Effector memory CD8-positive, alpha-beta T cell (primary cell): ENCODE measurements at regions not wholly inside any gene's neighbourhood (a gene's known extent, or its start where the extent isn't known, plus 50 kb on each side); places are given as distances from the start of the nearest gene placed in this dataset.

ENCODE experiments used
- ATAC-seq: fragments of 150-1000 bp; cut with Tn5 transposase; replicated peaks from 2 replicates; pipeline ENCODE4 v1.10.0; 2021; ENCODE audit warnings: mild to moderate bottlenecking, moderate library complexity
- DNase-seq, 3 experiments: peaks; one replicate each; pipeline ENCODE4 v3.0.0; 2021
- H3K27ac Mint-ChIP-seq, 2 donors: one replicate each; pipeline ENCODE4 v1.8.0; 2022; ENCODE audit warnings: mild to moderate bottlenecking in 2 of 2, mixed read lengths in 2 of 2, moderate library complexity in 2 of 2
- H3K27me3 Mint-ChIP-seq, 2 donors: one replicate each; pipeline ENCODE4 v1.8.0; 2022; ENCODE audit warnings: mixed read lengths in 2 of 2
- H3K36me3 Mint-ChIP-seq: one replicate; pipeline ENCODE4 v1.8.0; 2022; ENCODE audit warnings: mild to moderate bottlenecking, moderate library complexity, mixed read lengths; ENCODE audit not compliant: insufficient read depth
- H3K4me1 Mint-ChIP-seq, 2 donors: one replicate each; pipeline ENCODE4 v1.8.0; 2022; ENCODE audit warnings: low read depth in 2 of 2, mixed read lengths in 2 of 2
- H3K4me3 Mint-ChIP-seq, 2 donors: one replicate each; pipeline ENCODE4 v1.8.0; 2022; ENCODE audit warnings: mild to moderate bottlenecking in 2 of 2, mixed read lengths in 2 of 2, moderate library complexity in 2 of 2
- H3K9me3 Mint-ChIP-seq, 2 donors: one replicate each; pipeline ENCODE4 v1.8.0; 2022; ENCODE audit warnings: mixed read lengths in 2 of 2

DNA sequence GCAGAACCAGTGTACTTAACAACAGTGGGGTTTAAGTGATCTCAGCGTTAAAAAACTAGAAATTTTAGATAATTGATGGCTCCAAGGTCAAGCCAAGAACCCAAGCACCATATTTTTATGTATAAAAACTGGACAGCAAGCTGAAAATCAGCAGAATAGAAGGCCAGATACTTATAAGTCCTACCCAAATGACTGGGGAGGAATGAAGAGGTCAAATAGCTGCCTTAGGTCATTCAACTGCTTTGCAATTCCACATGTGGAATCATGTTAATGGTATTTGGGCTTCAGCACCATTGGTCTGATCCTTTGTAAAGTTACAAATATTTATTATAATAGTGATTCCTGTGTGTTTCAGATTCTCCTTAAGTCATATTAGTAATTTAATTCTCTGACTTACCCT is 108.4 kb downstream of the FAT3 start:
- Mint-ChIP-seq H3K9me3 (peaks cover 0 to 5% of the 10 kb centered on the region in 2 donors), H3K4me1 (no peaks in the 10 kb centered on the region), H3K36me3 (no peaks in the 10 kb centered on the region), H3K4me3 (no peak overlapping the region), H3K27ac (no peak overlapping the region), H3K27me3 (no peaks in the 10 kb centered on the region)
- DNase-seq (no peak), ATAC-seq (no peak)

DNA sequence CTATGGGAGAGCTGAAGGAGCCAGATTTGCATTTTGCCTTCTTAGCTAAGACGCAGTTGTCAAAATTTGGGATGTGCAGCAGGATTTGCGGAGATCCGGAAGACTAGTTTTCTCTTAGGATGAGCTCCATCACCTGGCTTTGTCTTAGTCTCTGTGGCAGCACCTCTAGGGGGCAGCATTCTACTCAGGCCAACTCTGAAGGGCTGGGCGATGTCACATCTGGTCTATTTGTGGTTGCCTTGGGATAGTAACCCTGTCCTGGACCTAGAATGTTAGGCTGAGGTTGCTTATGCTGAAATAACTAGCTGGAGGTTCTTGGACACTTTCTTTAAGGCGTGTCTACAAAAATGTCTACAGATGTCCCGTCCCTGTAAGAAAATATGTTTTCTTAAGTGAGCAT is 116.2 kb downstream of the FAT3 start:
- H3K9me3 Mint-ChIP-seq = peaks cover 7 to 9% of the 10 kb centered on the region in 2 donors
- H3K36me3 Mint-ChIP-seq = no peaks in the 10 kb centered on the region

DNA sequence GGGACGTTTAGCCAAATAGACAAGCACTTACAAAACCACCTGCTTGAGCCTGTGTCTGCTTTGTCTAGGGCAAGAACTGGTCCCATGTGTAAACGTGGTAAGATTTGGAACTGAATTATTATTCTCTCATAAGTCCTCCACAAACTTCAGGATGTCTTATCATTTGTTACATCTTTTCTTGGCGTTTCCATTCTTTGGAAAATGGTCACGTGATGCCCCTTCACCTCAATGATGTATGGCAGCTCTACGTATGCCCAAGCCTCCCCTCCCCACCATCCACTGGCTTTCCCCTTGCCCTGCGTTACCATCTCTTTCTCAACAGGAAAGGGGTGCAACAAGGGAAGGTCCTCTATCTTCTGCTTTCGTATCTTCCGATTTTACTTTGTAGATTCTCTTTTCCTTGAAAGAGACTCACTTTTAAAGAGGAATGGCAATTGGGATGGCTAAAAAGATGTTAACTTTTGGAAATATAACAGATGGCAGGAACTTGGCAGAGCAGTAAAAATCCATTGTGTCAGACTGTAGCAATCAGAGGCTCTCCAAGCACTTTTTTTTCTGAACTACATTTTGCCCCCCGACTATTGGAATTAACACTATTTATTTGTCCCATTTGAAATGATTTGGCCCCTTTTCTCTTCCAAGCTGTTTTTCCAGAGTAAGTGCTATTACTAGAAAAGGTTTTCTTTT is 117.6 kb downstream of the FAT3 start:
- H3K4me3 Mint-ChIP-seq = no peak overlapping the region
- no peaks in the 10 kb centered on the region for H3K27me3 Mint-ChIP-seq
- H3K27ac Mint-ChIP-seq = no peak overlapping the region
- DNase-seq = no peak
- ATAC-seq = no peak
- peaks cover 7 to 9% of the 10 kb centered on the region in 2 donors for H3K9me3 Mint-ChIP-seq
- no peaks in the 10 kb centered on the region for H3K4me1 Mint-ChIP-seq
- H3K36me3 Mint-ChIP-seq = no peaks in the 10 kb centered on the region

More for the DNA sequence above, 116.2 kb downstream of the FAT3 start:
- H3K4me1 Mint-ChIP-seq = no peaks in the 10 kb centered on the region
- H3K27me3 Mint-ChIP-seq = no peaks in the 10 kb centered on the region
- H3K4me3 Mint-ChIP-seq = no peak overlapping the region
- no peak overlapping the region for H3K27ac Mint-ChIP-seq
- ATAC-seq (no peak), DNase-seq (no peak)

DNA sequence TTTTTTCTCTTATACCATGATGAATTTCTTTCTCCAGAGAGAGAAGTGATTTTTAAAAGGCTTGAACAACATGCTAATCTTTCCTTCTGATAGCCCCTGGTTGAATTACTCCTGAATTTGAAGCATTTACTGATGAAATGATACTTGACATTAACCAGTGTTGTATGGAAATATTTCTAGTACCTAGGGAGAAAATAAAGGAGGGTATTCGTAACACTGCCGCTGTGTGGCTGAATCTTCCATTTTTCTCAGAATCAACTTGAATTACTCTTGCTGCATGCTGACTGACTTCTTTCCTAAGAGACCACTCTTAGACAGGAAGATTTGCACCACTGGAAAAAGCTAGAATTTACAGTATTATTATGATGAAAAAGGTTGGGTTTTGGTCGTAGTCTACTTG is 118.3 kb downstream of the FAT3 start:
- no peak for ATAC-seq
- H3K36me3 Mint-ChIP-seq = no peaks in the 10 kb centered on the region
- no peak overlapping the region for H3K4me3 Mint-ChIP-seq

DNA sequence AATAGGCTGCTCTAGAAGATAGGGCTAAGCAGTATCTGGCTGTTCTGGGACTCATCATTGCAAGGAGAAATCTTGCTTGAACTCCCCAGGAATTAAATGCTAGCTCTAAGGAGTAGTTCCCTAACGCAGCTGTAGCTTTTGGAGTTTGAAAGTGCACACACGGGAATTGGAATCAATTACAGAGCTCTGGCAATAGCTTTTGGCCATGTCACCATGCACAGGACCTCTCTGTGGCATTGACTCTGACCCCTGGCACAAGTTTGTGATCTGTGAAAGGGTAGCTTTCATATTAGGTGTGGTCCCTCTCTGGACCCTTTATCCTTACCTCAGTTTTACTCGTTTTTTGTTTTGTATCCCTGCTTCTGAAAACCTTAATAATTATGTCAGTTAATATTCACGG is 121.6 kb downstream of the FAT3 start:
- no peak for ATAC-seq
- Mint-ChIP-seq H3K27me3 (no peaks in the 10 kb centered on the region), H3K27ac (no peak overlapping the region), H3K4me3 (no peak overlapping the region), H3K4me1 (no peaks in the 10 kb centered on the region), H3K36me3 (no peaks in the 10 kb centered on the region), H3K9me3 (peaks cover 0 to 1% of the 10 kb centered on the region in 2 donors)
- DNase-seq = no peak

More for the DNA sequence above, 118.3 kb downstream of the FAT3 start:
- DNase-seq = no peak
- Mint-ChIP-seq H3K27ac (no peak overlapping the region), H3K27me3 (no peaks in the 10 kb centered on the region), H3K4me1 (no peaks in the 10 kb centered on the region), H3K9me3 (peaks cover 7 to 9% of the 10 kb centered on the region in 2 donors)

DNA sequence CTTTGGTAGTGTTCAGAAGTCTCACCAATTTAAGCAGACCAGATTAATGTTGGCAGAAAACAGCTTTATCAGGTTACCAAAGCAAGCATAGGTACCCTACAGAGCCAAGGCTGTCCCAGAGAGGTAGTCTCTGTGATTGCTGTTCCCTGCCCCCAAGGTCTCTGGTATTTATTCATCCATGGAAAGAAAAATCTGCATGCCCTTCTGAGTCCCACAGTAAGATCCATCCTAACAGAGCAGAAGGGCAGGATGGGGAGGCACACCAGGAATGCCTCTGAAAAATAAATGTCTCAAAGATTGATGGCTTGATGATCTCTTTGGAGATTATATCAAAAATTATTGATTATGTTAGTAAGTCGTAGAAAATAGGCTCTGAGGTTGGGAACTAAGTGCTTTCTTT is 122.8 kb downstream of the FAT3 start:
- no peak for DNase-seq
- Mint-ChIP-seq H3K4me3 (no peak overlapping the region), H3K27ac (no peak overlapping the region), H3K9me3 (peaks cover under 1 to 5% of the 10 kb centered on the region in 2 donors), H3K27me3 (no peaks in the 10 kb centered on the region), H3K4me1 (no peaks in the 10 kb centered on the region), H3K36me3 (no peaks in the 10 kb centered on the region)
- no peak for ATAC-seq

DNA sequence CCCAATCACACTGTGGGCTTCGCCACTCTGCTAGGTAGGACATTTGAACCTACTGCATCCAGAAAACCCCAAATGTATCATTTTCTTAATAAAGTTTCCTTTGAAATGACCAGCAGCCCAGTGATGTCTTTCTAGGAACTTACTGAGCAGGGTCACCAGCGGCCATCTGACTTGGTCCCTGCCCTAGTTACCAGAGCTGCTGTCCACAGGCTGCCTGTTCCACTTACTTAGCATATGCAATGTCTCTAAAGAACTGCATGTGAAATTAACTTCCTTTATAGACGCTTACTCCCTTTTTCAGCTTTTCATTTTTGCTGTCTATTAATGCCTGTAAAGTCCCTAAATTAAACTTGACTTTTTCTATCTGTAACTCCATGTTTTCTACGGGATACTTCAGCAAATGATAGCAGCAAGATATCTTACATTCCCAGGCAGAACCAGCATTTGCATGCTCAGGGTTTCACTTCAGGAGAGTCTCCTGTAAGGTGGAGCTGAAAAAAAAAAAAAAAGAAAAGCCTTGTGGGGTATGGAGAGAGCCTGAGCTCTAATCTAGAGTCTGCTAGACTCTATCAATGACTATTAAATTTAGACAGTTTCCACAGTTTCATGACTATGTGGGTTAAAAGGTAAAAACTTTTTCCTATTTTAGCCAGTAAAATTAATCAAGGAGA is 125.0 kb downstream of the FAT3 start:
- H3K4me1 Mint-ChIP-seq = no peaks in the 10 kb centered on the region
- H3K27me3 Mint-ChIP-seq = no peaks in the 10 kb centered on the region

DNA sequence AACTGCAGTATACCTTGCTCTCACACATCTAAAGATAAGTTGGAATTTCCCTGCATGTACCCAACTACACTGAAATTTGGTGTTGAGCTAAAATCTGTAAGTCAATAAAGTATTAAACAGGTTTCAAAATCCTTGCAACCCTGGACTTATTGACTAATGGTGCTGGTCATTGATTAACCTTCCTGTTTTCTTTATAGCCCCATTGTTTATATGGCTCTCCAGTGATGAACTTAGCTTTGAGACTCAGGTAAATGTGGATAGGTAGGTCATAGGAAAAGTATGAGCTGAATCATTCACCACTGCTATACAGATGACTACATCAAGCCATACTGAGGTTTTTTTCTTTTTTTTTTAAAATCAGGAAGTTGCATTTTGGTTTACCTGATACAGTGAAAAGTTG is 132.7 kb downstream of the FAT3 start:
- Mint-ChIP-seq H3K27me3 (no peaks in the 10 kb centered on the region), H3K4me1 (no peaks in the 10 kb centered on the region), H3K36me3 (no peaks in the 10 kb centered on the region), H3K4me3 (no peak overlapping the region), H3K9me3 (peaks cover 3 to 12% of the 10 kb centered on the region in 2 donors), H3K27ac (no peak overlapping the region)
- DNase-seq (no peak), ATAC-seq (no peak)

More for the DNA sequence above, 125.0 kb downstream of the FAT3 start:
- no peak for ATAC-seq
- H3K9me3 Mint-ChIP-seq = peaks cover 5 to 12% of the 10 kb centered on the region in 2 donors
- no peaks in the 10 kb centered on the region for H3K36me3 Mint-ChIP-seq
- no peak overlapping the region for H3K27ac Mint-ChIP-seq
- H3K4me3 Mint-ChIP-seq = no peak overlapping the region
- no peak for DNase-seq

DNA sequence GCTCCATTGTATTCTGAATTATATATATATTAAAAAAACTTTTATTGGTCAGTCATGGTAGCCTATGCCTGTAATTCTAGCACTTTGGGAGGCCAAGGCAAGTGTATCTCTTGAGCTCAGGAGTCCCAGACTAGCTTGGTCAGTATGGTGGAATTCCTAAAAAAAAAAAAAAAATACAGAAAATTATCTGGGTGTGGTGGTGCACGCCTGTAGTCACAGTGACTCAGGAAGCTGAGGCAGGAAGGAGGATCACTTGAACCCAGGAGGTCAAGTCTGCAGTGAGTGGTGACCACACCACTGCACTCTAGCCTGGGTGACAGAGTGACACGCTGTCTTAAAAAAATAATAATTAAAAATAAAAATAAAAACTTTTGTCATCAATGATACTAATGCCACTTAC is 133.2 kb downstream of the FAT3 start:
- Mint-ChIP-seq H3K4me1 (no peaks in the 10 kb centered on the region), H3K27me3 (no peaks in the 10 kb centered on the region), H3K36me3 (no peaks in the 10 kb centered on the region), H3K9me3 (peaks cover 2 to 7% of the 10 kb centered on the region in 2 donors), H3K27ac (no peak overlapping the region), H3K4me3 (no peak overlapping the region)
- DNase-seq (no peak), ATAC-seq (no peak)

DNA sequence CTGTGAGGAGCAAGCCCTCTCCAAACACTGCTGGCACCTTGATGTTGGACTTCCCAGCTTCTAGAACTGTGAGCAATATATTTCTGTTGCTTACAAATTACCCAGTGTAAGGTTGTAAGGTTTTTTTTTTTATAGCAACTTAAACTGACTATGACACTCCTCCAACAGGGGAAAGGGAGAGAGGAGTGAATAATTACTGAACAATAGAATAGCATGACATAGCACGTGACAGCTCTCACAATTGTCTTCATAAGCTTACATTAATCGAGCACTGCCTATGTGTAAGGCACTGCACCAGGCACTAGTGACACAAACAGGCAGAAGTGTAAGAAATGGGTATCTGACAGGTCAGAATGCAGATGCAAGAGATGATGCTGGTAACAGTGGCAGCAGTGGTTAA is 136.9 kb downstream of the FAT3 start:
- ATAC-seq (no peak), DNase-seq (no peak)
- no peaks in the 10 kb centered on the region for H3K36me3 Mint-ChIP-seq
- no peak overlapping the region for H3K4me3 Mint-ChIP-seq
- H3K27ac Mint-ChIP-seq = no peak overlapping the region
- no peaks in the 10 kb centered on the region for H3K27me3 Mint-ChIP-seq
- no peaks in the 10 kb centered on the region for H3K4me1 Mint-ChIP-seq
- peaks cover 0 to 5% of the 10 kb centered on the region in 2 donors for H3K9me3 Mint-ChIP-seq

DNA sequence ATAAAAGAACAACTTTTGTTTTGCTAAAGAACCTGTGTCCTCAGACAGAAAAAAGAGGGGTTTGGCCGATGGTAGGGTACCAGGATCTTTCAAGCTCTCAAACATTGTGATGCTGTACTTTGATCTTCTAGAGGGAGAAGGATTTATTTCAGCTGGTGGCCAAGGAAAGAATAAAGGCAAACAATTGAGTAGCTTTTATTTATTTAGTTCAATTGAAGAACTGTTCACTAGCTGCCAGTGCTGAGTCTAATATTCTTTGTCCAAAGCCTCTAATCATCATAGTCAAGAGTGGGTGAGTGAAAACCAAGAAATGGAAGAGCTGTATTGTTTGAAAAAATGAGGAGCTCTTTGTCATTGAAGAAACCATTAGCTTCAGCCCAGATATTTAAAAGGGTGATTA is 138.4 kb downstream of the FAT3 start:
- ATAC-seq = no peak
- Mint-ChIP-seq H3K27me3 (no peaks in the 10 kb centered on the region), H3K36me3 (no peaks in the 10 kb centered on the region), H3K9me3 (peaks cover 0 to 5% of the 10 kb centered on the region in 2 donors), H3K27ac (no peak overlapping the region), H3K4me3 (no peak overlapping the region), H3K4me1 (no peaks in the 10 kb centered on the region)
- DNase-seq = no peak

DNA sequence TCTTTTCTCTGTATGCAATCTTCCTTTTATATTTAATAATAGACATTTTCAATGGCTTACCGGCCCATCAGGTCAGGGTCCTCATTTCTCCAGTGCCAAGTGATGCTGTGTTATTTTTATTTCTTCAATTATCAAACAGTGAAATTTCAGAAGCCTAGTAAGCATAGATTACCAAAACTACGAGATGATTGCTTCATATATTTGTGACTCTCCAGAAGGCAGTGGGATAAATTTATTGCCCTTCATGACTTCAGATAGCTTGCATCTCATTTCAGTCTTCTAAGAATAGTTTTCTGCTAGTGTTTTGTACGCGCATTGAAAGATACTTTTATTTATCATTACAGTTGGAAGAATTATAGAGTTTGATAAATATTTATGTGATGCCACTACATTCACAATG is 139.6 kb downstream of the FAT3 start:
- ATAC-seq (no peak), DNase-seq (no peak)
- H3K9me3 Mint-ChIP-seq = peaks cover 0 to 5% of the 10 kb centered on the region in 2 donors
- no peaks in the 10 kb centered on the region for H3K27me3 Mint-ChIP-seq
- H3K27ac Mint-ChIP-seq = no peak overlapping the region
- no peak overlapping the region for H3K4me3 Mint-ChIP-seq
- no peaks in the 10 kb centered on the region for H3K4me1 Mint-ChIP-seq
- H3K36me3 Mint-ChIP-seq = no peaks in the 10 kb centered on the region

DNA sequence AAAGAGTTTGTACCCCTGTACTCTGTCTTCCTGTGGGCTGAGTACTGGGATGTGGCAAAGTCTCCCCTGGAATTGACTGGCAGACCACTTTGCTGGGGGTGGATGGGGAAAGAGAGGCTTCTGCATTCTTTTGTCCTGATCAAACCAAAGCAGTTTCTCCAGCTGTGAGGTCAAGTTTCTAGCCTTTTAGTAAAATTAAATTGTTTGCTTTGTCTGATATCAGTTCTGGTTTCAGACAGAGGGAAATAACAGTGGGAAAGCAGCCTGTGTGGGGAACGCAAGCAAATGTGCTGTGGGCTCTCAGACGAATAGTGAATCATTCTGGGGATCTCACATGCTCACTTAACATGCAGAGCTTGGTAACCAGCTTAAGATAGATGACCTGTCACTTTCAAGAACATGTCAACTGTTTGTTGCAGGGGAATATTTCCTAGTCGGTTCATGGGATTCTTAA is 151.6 kb downstream of the FAT3 start:
- no peaks in the 10 kb centered on the region for H3K27me3 Mint-ChIP-seq
- H3K9me3 Mint-ChIP-seq = peaks cover 0 to 2% of the 10 kb centered on the region in 2 donors
- peaks cover 4% of the 10 kb centered on the region for H3K36me3 Mint-ChIP-seq
- ATAC-seq = no peak
- no peaks in the 10 kb centered on the region for H3K4me1 Mint-ChIP-seq
- H3K4me3 Mint-ChIP-seq = no peak overlapping the region
- no peak overlapping the region for H3K27ac Mint-ChIP-seq
- no peak for DNase-seq

DNA sequence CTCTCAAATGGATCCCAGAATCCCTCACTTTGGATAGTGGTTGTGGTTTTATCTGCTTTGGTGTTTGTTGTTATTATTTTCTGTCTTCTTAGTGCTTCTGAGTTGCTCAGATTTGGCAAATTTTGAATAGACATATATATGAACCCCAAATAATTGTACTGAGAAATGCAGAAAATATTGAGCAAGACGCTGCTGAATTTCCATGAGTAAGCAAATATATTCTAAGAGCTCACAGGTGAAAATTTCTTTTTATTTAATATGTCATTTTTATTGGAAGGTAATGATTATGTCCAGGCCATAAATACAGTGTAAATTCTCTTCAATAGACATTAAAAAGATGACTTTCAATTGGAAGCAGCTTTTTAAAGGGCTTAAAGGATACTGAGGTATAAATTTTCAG is 152.1 kb downstream of the FAT3 start:
- H3K9me3 Mint-ChIP-seq = peaks cover 0 to 2% of the 10 kb centered on the region in 2 donors
- no peak for DNase-seq
- H3K27ac Mint-ChIP-seq = no peak overlapping the region
- peaks cover 4% of the 10 kb centered on the region for H3K36me3 Mint-ChIP-seq
- ATAC-seq = no peak
- no peak overlapping the region for H3K4me3 Mint-ChIP-seq
- H3K4me1 Mint-ChIP-seq = no peaks in the 10 kb centered on the region
- no peaks in the 10 kb centered on the region for H3K27me3 Mint-ChIP-seq
